ENCODE measurements at regions not wholly inside any gene's neighbourhood (a gene's known extent, or its start where the extent isn't known, plus 50 kb on each side); places are given as distances from the start of the nearest gene placed in this dataset.

GRCh38 chr4:175871774-175872405, 59.8 kb upstream of the GPM6A start:
- no peak for DNase-seq (ENCODE audit: low read depth in 4 of 4, low spot score in 3 of 4)

GRCh38 chr4:175873707-175874106, 61.6 kb upstream of the GPM6A start:
- no peak for DNase-seq (ENCODE audit: low read depth in 4 of 4, low spot score in 3 of 4)

- no peak for DNase-seq (ENCODE audit: low read depth in 4 of 4, low spot score in 3 of 4)
Measured at GRCh38 chr4:175874306-175874705, 62.2 kb upstream of the GPM6A start.

GRCh38 chr4:175875993-175876771, 64.1 kb upstream of the GPM6A start:
- DNase-seq (ENCODE audit: low read depth in 4 of 4, low spot score in 3 of 4): no peak

- DNase-seq (ENCODE audit: low read depth in 4 of 4, low spot score in 3 of 4): no peak
Measured at GRCh38 chr4:175882891-175883290, 70.8 kb upstream of the GPM6A start.

GRCh38 chr4:175884048-175884447, 72.0 kb upstream of the GPM6A start:
- no peak for DNase-seq (ENCODE audit: low read depth in 4 of 4, low spot score in 3 of 4)

GRCh38 chr4:175891231-175891630, 79.2 kb upstream of the GPM6A start:
- DNase-seq (ENCODE audit: low read depth in 4 of 4, low spot score in 3 of 4): no peak

- DNase-seq (ENCODE audit: low read depth in 4 of 4, low spot score in 3 of 4): no peak
Measured at GRCh38 chr4:175891851-175892250, 79.8 kb upstream of the GPM6A start.

GRCh38 chr4:175905925-175906324, 93.9 kb upstream of the GPM6A start:
- DNase-seq (ENCODE audit: low read depth in 4 of 4, low spot score in 3 of 4): no peak

- no peak for DNase-seq (ENCODE audit: low read depth in 4 of 4, low spot score in 3 of 4)
Measured at GRCh38 chr4:175906384-175906783, 94.3 kb upstream of the GPM6A start.

GRCh38 chr4:175910700-175911099, 98.6 kb upstream of the GPM6A start:
- no peak for DNase-seq (ENCODE audit: low read depth in 4 of 4, low spot score in 3 of 4)

DNA sequence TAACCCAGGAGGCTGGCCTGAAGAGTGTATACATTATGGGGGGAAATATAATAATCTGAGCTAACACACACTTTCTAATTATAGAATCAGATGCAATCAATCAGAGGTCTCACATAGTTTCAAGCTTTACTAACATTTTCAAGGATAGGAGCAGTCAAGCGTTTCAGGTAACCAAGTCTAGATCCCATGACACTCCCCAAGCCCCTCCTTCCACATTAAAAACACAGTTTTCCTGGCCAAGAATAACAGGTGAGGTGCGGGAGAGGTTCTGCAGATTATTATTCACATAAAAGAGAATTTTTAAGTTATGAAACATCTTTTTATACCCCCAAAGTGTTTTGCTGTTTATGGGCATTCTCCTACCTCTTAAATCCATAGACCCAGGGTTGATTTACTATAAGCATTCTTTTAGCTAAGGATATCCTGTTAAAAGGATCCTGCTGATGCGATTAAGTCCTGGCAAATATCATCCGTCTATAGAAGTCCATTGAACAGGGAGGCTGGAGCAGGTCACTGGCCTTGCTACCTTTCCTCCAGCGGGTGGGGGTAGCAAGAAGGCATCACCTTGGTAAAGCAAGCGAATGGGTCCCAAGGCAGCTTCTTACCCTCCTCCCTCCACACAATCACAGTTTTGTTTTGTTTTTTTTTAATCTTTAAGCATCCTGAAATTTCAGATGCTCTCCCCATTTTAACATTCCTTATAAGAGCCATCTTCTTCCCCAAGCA, 104.7 kb upstream of the GPM6A start:
- DNase-seq (ENCODE audit: low read depth in 4 of 4, low spot score in 3 of 4): peak in 1 of 4 donors; percentile 4

DNA sequence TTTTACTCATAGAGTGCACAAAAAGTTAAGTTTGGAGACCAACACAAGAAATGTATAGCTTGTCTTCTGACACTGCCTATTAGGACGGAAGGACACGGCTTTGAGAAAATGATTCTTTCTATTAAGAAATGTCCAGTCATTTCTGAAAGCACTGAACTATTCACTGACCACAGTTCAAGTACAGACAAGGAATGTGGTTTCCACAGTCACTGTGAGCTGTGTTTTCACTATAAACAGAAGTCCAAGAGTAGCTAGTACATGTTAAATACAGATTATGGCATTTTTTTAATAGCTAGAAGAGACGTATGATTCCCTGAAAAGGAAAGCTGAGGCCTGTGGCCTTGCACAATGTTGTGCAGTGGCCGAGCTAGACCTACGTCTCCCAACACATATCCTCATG, 115.1 kb upstream of the GPM6A start:
- no peak for DNase-seq (ENCODE audit: low read depth in 4 of 4, low spot score in 3 of 4)

DNA sequence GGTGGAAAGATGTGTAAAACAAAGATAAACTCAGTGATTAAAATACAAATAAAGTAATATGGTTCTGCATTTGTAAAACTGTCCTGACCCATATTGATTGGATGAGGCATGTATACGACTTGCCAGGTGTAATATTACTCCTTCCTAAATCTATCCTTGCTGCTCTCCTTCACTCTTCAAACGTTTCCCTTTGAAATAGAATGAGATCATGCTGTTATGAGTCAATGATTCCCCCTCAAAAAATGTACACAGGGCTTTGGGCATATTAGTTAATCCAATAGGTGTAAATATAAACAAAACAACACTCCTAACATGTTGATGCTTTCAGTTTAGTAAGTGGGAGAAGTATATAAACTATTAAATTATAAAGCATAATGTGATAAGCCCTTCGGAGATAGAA, 117.4 kb upstream of the GPM6A start:
- no peak for DNase-seq (ENCODE audit: low read depth in 4 of 4, low spot score in 3 of 4)

GRCh38 chr4:175929932-175930331, 117.9 kb upstream of the GPM6A start:
- DNase-seq (ENCODE audit: low read depth in 4 of 4, low spot score in 3 of 4): no peak

GRCh38 chr4:175930471-175930870, 118.4 kb upstream of the GPM6A start:
- no peak for DNase-seq (ENCODE audit: low read depth in 4 of 4, low spot score in 3 of 4)

DNA sequence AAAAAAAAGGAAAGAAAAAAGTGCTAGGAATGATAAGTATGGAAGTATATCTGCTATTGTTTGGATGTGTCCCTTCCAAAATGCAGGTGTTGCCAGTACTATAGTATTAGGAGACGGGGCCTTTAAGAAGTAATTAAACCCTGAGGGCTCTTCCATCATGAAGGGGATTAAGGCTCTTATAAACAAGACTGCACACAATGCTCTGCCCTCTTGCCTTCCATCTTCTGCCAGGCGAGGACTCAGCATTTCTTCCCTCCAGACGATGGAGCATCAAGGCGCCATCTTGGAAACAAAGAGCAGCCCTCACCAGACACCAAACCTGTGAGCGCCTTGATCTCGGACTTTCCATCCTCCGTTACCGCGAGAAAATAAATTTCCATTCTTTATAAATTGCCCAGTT, 120.1 kb upstream of the GPM6A start:
- no peak for DNase-seq (ENCODE audit: low read depth in 4 of 4, low spot score in 3 of 4)

DNA sequence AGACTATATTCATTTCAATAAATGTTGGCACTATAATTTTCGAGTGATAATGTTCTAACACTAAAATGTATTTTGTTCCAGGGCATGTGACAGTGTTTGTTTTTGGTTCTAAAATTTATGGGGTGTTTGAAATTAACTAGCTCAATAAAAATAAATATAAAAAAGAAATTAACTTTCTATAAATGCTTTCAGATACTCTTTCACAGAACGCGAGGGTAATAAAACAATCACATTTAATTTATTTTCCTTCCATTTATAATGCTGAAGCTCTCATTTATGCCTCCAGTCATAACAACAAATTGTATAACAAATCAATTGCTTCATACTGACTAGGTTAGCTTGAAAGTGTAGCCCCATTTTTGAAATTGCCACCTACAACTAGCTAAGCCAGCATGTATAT, 122.4 kb upstream of the GPM6A start:
- no peak for DNase-seq (ENCODE audit: low read depth in 4 of 4, low spot score in 3 of 4)

- no peak for DNase-seq (ENCODE audit: low read depth in 4 of 4, low spot score in 3 of 4)
Measured at GRCh38 chr4:175935016-175935661, 123.1 kb upstream of the GPM6A start.

- no peak for DNase-seq (ENCODE audit: low read depth in 4 of 4, low spot score in 3 of 4)
Measured at GRCh38 chr4:175944126-175944910, 121.3 kb upstream of the WDR17 start.
